NAMALWA (cell line): ENCODE measurements at regions not wholly inside any gene's neighbourhood (a gene's known extent, or its start where the extent isn't known, plus 50 kb on each side); places are given as distances from the start of the nearest gene placed in this dataset.
A peak's percentile ranks its signal among the peaks of the same experiment; 100 is the strongest.
"Not testable (repeated sequence)": the region's sequence is repeated elsewhere in the genome, so short reads cannot be mapped to it uniquely, and the experiment has no call there.

Experiments used
- DNase-seq: peaks from one replicate; pipeline ENCODE4 v3.0.0-alpha.2; 2015; ENCODE audit warnings: low spot score

GRCh38 chr1:233435622-233436021 lies 108.1 kb downstream of the MAP3K21 start:
- DNase-seq = no peak

DNA sequence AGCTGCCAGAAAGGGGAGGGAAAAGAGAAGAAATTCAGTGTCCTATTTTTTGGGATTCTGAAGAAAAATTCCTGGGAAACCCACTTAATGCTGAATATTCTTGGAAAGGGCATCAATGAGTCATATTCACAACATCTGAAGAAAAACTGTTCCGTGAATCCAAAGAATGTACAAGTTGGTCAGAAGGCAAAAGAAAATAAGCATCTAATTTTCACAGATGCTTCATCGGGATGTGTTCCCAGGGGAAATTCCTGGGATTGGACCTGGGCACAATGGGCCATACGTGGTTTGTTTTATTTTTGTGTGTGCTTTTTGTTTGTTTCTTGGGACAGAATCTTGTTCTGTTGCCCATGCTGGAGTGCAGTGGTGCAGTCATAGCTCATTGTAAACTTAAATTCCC lies 112.2 kb downstream of the MAP3K21 start:
- DNase-seq = no peak

DNA sequence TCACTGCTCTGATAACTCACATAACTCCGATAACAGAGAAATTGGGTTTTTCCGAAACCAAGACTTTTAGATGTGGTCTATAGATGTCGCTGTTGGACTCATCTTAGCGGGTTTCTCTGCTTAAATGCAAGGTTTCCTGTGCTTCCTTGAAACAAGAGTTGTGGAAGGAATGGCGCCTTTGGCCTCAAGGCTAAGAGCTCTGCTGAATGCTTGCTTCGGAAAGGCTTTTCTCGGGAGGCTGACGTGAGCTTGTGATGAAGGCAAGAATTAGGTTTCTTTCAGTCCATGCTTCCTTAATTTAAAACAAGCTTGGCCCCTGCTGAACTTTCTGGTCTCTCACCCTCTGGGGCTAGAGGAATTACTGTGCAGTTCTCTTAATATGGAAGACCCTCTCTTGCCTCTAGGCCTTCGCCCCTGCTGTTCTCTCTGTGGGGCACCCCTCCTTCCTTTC lies 113.5 kb downstream of the MAP3K21 start:
- peak; percentile 58 for DNase-seq

DNA sequence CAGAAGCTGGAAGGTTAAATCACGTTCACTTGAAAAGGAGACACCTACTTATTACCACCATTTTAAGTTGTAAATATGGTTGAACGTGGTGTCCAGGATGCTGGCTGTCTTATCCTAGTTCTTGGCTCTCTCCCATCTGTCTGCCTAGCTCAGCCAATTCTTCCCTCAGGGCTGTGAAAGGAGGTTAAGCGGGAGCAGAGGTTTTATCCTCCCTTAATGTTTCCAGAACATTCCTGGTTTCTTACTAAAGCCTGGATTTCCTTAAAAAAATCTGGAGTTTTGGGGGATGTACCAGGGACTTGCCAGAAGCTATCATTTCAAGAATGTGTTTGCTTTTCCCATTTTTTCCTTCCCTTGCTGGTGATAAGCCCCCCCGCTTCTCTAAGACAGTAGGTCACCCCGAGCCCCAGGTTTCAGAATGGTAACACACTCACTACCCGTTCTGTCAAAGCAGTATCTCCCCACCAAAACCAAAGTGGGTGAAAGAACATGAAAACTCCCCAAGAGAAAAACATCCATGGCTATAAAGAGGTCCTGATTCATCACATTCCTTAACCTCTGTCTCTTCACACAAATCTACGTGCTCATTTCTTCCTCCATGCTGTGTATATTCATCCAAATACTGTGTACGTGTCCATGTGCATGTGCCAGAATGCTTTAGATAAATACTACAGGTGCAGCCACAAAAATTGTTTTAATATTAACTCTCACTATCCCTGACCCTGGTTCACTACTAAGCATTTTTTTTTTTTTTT lies 114.7 kb downstream of the MAP3K21 start:
- no peak for DNase-seq

DNA sequence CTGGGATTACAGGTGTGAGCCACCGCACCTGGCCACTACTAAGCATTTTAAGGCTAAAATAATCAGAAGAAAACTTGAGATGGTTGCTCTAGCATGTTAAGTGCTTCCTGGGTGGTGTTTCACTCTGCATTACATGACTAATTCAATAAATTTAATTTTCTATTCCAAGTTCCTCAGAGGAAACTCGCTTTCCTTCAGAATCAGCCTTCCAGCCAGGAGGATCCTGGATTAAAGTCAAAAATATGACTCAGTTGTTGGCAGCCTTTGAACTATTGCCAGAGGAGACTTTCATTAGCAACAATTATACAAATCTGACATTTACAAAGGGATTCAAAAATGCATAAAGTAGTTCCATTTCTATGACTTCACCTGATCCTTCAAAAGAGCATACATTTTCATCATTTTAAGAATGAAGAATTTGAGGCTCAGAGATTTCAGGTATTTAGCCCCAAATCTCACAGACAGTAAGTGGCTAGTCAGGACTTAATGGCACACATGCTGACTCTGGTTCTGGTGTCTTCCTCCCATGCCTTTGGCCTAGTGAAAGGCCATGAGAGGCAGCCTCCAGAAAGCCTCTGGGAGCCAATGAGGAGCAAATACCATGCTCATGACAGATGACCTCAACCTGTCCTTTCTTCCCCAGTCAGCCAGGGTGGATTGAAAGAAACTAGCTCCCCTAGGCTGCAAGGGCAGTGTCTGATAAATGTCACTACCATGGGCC lies 115.7 kb downstream of the MAP3K21 start:
- DNase-seq = no peak

GRCh38 chr1:233444484-233444883 lies 117.0 kb downstream of the MAP3K21 start:
- DNase-seq = no peak

GRCh38 chr1:233445737-233446136 lies 118.2 kb downstream of the MAP3K21 start:
- DNase-seq = no peak

GRCh38 chr1:233446935-233447334 lies 119.4 kb downstream of the MAP3K21 start:
- no peak for DNase-seq

DNA sequence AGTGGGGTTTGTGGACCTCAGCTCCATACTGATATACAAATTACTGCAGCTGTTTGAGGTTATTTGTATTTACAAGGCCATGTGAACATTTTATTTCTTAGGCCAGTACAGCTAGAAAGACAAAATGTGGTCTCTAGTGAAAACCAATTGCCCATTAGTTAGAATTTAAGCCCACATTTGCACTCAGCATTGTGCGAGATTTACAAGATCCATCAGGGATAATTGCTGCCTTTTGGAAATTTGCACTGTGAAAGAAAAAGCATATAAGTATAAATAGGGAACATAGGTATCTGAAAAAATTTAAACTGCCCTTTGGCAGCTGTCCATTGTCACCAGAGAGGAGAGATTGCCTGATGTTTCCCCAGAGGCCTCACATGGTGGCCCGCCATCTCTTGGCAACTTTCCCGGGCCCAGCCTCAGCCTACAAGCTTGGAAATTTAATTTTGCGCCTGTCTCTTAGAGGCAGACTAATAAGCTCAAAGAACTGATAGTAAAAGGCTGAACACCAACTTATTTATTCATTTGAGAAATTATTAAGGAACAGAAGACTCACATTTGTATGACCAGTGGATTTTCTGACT lies 120.7 kb downstream of the MAP3K21 start:
- DNase-seq = no peak

GRCh38 chr1:233452724-233453123 lies 125.2 kb downstream of the MAP3K21 start:
- DNase-seq = no peak

DNA sequence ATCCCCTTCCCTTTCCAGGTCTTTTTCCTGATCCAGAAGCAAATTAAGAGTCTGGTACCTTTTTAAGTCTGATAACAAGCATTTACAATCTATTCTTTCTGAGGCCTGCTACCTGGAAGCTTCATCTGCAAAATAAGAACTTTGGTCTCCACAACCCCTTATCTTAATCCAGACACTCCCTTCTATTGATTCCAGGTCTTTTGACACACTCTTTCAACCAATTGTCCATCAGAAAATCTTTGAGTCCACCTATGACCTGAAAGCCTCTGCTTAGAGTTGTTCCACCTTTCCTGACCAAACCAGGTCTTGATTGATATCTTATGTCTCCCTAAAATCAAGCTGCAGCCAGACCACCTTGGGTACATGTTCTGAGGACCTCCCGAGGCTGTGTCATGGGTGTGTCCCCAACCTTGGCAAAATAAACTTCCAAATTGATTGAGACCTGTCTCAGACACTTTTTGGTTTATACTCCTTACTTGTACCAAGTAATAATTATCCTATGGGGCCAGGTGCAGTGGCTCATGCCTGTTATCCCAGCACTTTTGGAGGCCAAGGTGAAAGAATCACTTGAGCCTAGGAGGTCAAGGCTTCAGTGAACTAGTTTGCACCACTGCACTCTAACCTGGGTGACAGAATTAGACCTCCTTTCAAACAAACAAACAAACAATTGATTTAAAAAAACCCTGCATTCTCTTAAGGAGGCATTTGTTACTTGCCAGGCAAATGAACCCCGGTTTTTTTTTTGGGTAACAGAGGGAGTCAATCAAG lies 126.1 kb downstream of the MAP3K21 start:
- no peak for DNase-seq

GRCh38 chr1:233459470-233459945 lies 132.0 kb downstream of the MAP3K21 start:
- no peak for DNase-seq

DNA sequence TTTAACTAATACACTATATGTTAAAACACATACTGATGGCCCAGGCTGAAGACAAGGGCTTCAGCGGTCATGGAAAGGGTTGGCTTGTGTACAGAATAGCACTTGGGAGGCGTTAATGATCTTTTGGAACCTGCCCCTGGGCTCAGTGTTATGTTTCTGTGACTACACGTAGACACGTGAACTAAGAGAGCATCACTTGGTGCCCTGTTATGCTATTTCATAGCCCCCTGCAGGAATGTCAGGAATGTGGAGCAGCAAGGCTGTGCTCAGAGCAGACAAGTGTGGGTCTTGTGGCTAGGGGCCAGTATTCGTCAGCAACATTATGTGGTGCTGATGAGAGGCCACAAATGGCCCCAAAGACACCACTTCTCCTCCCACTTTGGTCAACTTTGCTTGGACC lies 132.4 kb downstream of the MAP3K21 start:
- no peak for DNase-seq

DNA sequence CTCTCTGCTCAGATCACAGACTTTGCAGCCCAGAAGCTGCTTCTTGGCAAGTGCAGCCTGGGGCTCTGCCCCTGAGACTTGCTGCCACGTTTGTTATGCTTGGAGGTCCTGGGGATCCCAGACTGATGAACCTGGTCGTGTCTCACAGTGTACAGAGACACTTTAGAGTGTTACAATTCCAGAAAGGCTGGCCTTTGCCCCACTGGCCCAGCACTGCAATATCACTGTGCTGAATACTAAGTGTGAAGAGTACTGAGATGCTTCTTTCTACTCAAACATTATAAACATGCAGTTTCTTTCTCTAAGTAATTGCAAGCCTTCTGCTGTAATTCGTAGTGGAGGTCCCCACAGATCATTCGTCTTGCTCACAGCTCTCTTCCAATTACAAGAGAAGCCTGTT lies 133.2 kb downstream of the MAP3K21 start:
- no peak for DNase-seq

- no peak for DNase-seq
Measured at GRCh38 chr1:233461847-233462246, 134.3 kb downstream of the MAP3K21 start.

GRCh38 chr1:233463333-233463732 lies 135.8 kb downstream of the MAP3K21 start:
- DNase-seq = no peak

GRCh38 chr1:233465745-233466343 lies 138.3 kb downstream of the MAP3K21 start:
- no peak for DNase-seq

- no peak for DNase-seq
Measured at GRCh38 chr1:233470741-233471499, 143.0 kb upstream of the KCNK1 start.

GRCh38 chr1:233471851-233472250 lies 142.1 kb upstream of the KCNK1 start:
- DNase-seq = not testable (repeated sequence)

GRCh38 chr1:233472796-233473195 lies 141.1 kb upstream of the KCNK1 start:
- DNase-seq = not testable (repeated sequence)
